ENCODE measurements at regions not wholly inside any gene's neighbourhood (a gene's known extent, or its start where the extent isn't known, plus 50 kb on each side); places are given as distances from the start of the nearest gene placed in this dataset.

GRCh38 chr5:100444961-100445360 lies 90.2 kb upstream of the FAM174A start:
- no peak overlapping the region for H3K9ac ChIP-seq (ENCODE audit: insufficient read depth in 1 of 2, low read length in 2 of 2)
- no peaks in the 10 kb centered on the region for H3K9me3 ChIP-seq (ENCODE audit: control insufficient read depth in 4 of 4, insufficient read depth in 3 of 4, low read length in 3 of 4)
- peaks cover 0 to 21% (median 0%) of the 10 kb centered on the region in 5 donors for H3K4me1 ChIP-seq (ENCODE audit: control insufficient read depth in 5 of 5, insufficient read depth in 5 of 5, low read length in 5 of 5)
- no peak overlapping the region for H3K4me3 ChIP-seq
- ATAC-seq (ENCODE audit: insufficient read depth, low FRiP score): no peak
- H3K36me3 ChIP-seq (ENCODE audit: control insufficient read depth in 4 of 4, insufficient read depth in 4 of 4, low read length in 4 of 4): no peaks in the 10 kb centered on the region
- no peak overlapping the region for H3K27ac ChIP-seq (ENCODE audit: low read depth in 1 of 2, low read length in 1 of 2)
- no peak for TF ChIP-seq CTCF (IDR thresholded peaks at IDR 0.05; ENCODE audit: control extremely low read depth, extremely low read depth)
- WGBS, 2 donors: 90 to 96% methylated on average over 3 of the region's 3 CpGs
- no peak for DNase-seq
- no peaks in the 10 kb centered on the region for H3K27me3 ChIP-seq (ENCODE audit: control insufficient read depth in 3 of 3, insufficient read depth in 3 of 3, low read length in 2 of 3)

GRCh38 chr5:100434815-100435214 lies 100.4 kb upstream of the FAM174A start:
- ATAC-seq (ENCODE audit: insufficient read depth, low FRiP score) (no peak), DNase-seq (no peak)
- no peak for TF ChIP-seq CTCF (IDR thresholded peaks at IDR 0.05; ENCODE audit: control extremely low read depth, extremely low read depth)
- H3K27ac ChIP-seq (ENCODE audit: low read depth in 1 of 2, low read length in 1 of 2): no peak overlapping the region
- 63 to 79% methylated on average over 4 of the region's 4 CpGs for WGBS, 2 donors
- no peaks in the 10 kb centered on the region for H3K9me3 ChIP-seq (ENCODE audit: control insufficient read depth in 4 of 4, insufficient read depth in 3 of 4, low read length in 3 of 4)
- no peaks in the 10 kb centered on the region for H3K36me3 ChIP-seq (ENCODE audit: control insufficient read depth in 4 of 4, insufficient read depth in 4 of 4, low read length in 4 of 4)
- no peak overlapping the region for H3K9ac ChIP-seq (ENCODE audit: insufficient read depth in 1 of 2, low read length in 2 of 2)
- no peak overlapping the region for H3K4me3 ChIP-seq
- H3K27me3 ChIP-seq (ENCODE audit: control insufficient read depth in 3 of 3, insufficient read depth in 3 of 3, low read length in 2 of 3): no peaks in the 10 kb centered on the region
- peaks cover 0 to 11% (median 0%) of the 10 kb centered on the region in 5 donors for H3K4me1 ChIP-seq (ENCODE audit: control insufficient read depth in 5 of 5, insufficient read depth in 5 of 5, low read length in 5 of 5)

GRCh38 chr5:100432741-100433140 lies 102.4 kb upstream of the FAM174A start:
- peaks cover 0 to 11% (median 0%) of the 10 kb centered on the region in 5 donors for H3K4me1 ChIP-seq (ENCODE audit: control insufficient read depth in 5 of 5, insufficient read depth in 5 of 5, low read length in 5 of 5)
- H3K9me3 ChIP-seq (ENCODE audit: control insufficient read depth in 4 of 4, insufficient read depth in 3 of 4, low read length in 3 of 4): no peaks in the 10 kb centered on the region
- WGBS, 2 donors: 93 to 97% methylated on average over 1 of the region's 1 CpG
- H3K27ac ChIP-seq (ENCODE audit: low read depth in 1 of 2, low read length in 1 of 2): no peak overlapping the region
- TF ChIP-seq CTCF (IDR thresholded peaks at IDR 0.05; ENCODE audit: control extremely low read depth, extremely low read depth): no peak
- no peak overlapping the region for H3K4me3 ChIP-seq
- H3K27me3 ChIP-seq (ENCODE audit: control insufficient read depth in 3 of 3, insufficient read depth in 3 of 3, low read length in 2 of 3): no peaks in the 10 kb centered on the region
- H3K9ac ChIP-seq (ENCODE audit: insufficient read depth in 1 of 2, low read length in 2 of 2): no peak overlapping the region
- no peak for ATAC-seq (ENCODE audit: insufficient read depth, low FRiP score)
- H3K36me3 ChIP-seq (ENCODE audit: control insufficient read depth in 4 of 4, insufficient read depth in 4 of 4, low read length in 4 of 4): no peaks in the 10 kb centered on the region
- no peak for DNase-seq

All from lung (tissue), 11 donors.